Activated CD4-positive, CD25-positive, alpha-beta regulatory T cell treated with anti-CD3 and anti-CD28 coated beads, Interleukin-2, amount 50 U/mL, for 24 hours (primary cell): ENCODE measurements at regions not wholly inside any gene's neighbourhood (a gene's known extent, or its start where the extent isn't known, plus 50 kb on each side); places are given as distances from the start of the nearest gene placed in this dataset.

Experiments
- ATAC-seq, 2 donors: fragments of 150-1000 bp; cut with Tn5 transposase; one replicate each; pipeline ENCODE4 v1.10.0; 2021; ENCODE audit warnings: mild to moderate bottlenecking in 1 of 2, moderate library complexity in 1 of 2

- ATAC-seq: no peak
These were observed 308.1 kb downstream of the LIG4 start for GRCh38 chr13:107907065-107907805.

- ATAC-seq: no peak
These were observed 309.2 kb downstream of the LIG4 start for GRCh38 chr13:107906131-107906530.

GRCh38 chr13:107901996-107902562 is 313.3 kb downstream of the LIG4 start:
- ATAC-seq: no peak

GRCh38 chr13:107901230-107901629 is 314.1 kb downstream of the LIG4 start:
- no peak for ATAC-seq

- ATAC-seq: no peak
These were observed 314.6 kb downstream of the LIG4 start for GRCh38 chr13:107900775-107901174.

- ATAC-seq: no peak
These were observed 329.2 kb downstream of the LIG4 start for GRCh38 chr13:107886118-107886517.

GRCh38 chr13:107884564-107884963 is 330.8 kb downstream of the LIG4 start:
- ATAC-seq: no peak

- no peak for ATAC-seq
These were observed 331.7 kb downstream of the LIG4 start for GRCh38 chr13:107883561-107884175.

GRCh38 chr13:107882708-107883560 is 332.4 kb downstream of the LIG4 start:
- no peak for ATAC-seq

- no peak for ATAC-seq
These were observed 334.0 kb downstream of the LIG4 start for GRCh38 chr13:107881362-107881761.

- no peak for ATAC-seq
These were observed 340.9 kb downstream of the LIG4 start for GRCh38 chr13:107874456-107874855.

- ATAC-seq: no peak
These were observed 341.4 kb downstream of the LIG4 start for GRCh38 chr13:107873926-107874325.

- ATAC-seq: no peak
These were observed 344.9 kb downstream of the LIG4 start for GRCh38 chr13:107870400-107870799.

GRCh38 chr13:107867701-107868661 is 347.4 kb downstream of the LIG4 start:
- no peak for ATAC-seq

GRCh38 chr13:107866941-107867623 is 348.3 kb downstream of the LIG4 start:
- ATAC-seq: no peak

- no peak for ATAC-seq
These were observed 349.1 kb downstream of the LIG4 start for GRCh38 chr13:107866032-107866940.

- ATAC-seq: no peak
These were observed 349.7 kb downstream of the LIG4 start for GRCh38 chr13:107865643-107866031.

GRCh38 chr13:107865318-107865575 is 350.1 kb downstream of the LIG4 start:
- no peak for ATAC-seq

- ATAC-seq: no peak
These were observed 350.6 kb downstream of the LIG4 start for GRCh38 chr13:107864543-107865317.

GRCh38 chr13:107860284-107860683 is 355.1 kb downstream of the LIG4 start:
- ATAC-seq: no peak
